ENCODE measurements at regions not wholly inside any gene's neighbourhood (a gene's known extent, or its start where the extent isn't known, plus 50 kb on each side); places are given as distances from the start of the nearest gene placed in this dataset.

GRCh38 chr1:168427051-168427450 lies 116.7 kb downstream of the XCL2 start:
- Histone ChIP-seq H3K27me3 (ENCODE audit: low read length) (no peaks in the 10 kb centered on the region), H3K4me2 (ENCODE audit: low read depth, low read length, poor library complexity, severe bottlenecking) (no peak overlapping the region), H3K27ac (ENCODE audit: low read length) (no peak overlapping the region), H3K9ac (ENCODE audit: low read length) (no peak overlapping the region), H4K20me1 (ENCODE audit: insufficient read depth, low read depth, low read length) (no peaks in the 10 kb centered on the region), H3K9me3 (ENCODE audit: low read length) (no peaks in the 10 kb centered on the region), H3K4me1 (ENCODE audit: low read length) (no peaks in the 10 kb centered on the region), H3K79me2 (ENCODE audit: low read length) (no peaks in the 10 kb centered on the region), H2AFZ (ENCODE audit: low read length) (no peak overlapping the region), H3K4me3 (ENCODE audit: low read length) (no peak overlapping the region), H3K9me2 (replicated peaks; ENCODE audit: insufficient read depth, low read length) (no peaks in the 10 kb centered on the region), H3K36me3 (ENCODE audit: insufficient read depth, low read length) (no peaks in the 10 kb centered on the region)
- no peak for DNase-seq

- Histone ChIP-seq H3K36me3 (ENCODE audit: insufficient read depth, low read length) (no peaks in the 10 kb centered on the region), H3K9ac (ENCODE audit: low read length) (no peak overlapping the region), H3K79me2 (ENCODE audit: low read length) (no peaks in the 10 kb centered on the region), H3K27me3 (ENCODE audit: low read length) (no peaks in the 10 kb centered on the region), H3K4me1 (ENCODE audit: low read length) (0 out of 2 replicates have a peak, but pooled peaks cover 3% of the 10 kb centered on the region), H3K9me2 (replicated peaks; ENCODE audit: insufficient read depth, low read length) (no peaks in the 10 kb centered on the region), H3K27ac (ENCODE audit: low read length) (no peak overlapping the region), H3K9me3 (ENCODE audit: low read length) (no peaks in the 10 kb centered on the region), H3K4me2 (ENCODE audit: low read depth, low read length, poor library complexity, severe bottlenecking) (no peak overlapping the region), H2AFZ (ENCODE audit: low read length) (no peak overlapping the region), H4K20me1 (ENCODE audit: insufficient read depth, low read depth, low read length) (no peaks in the 10 kb centered on the region), H3K4me3 (ENCODE audit: low read length) (no peak overlapping the region)
- no peak for DNase-seq
Observed at GRCh38 chr1:168424281-168424680, 119.5 kb downstream of the XCL2 start.

GRCh38 chr1:168422203-168422847 lies 121.5 kb downstream of the XCL2 start:
- no peaks in the 10 kb centered on the region for H4K20me1 ChIP-seq (ENCODE audit: insufficient read depth, low read depth, low read length)
- no peak overlapping the region for H3K4me3 ChIP-seq (ENCODE audit: low read length)
- no peaks in the 10 kb centered on the region for H3K36me3 ChIP-seq (ENCODE audit: insufficient read depth, low read length)
- no peak for DNase-seq
- H3K4me1 ChIP-seq (ENCODE audit: low read length): 0 out of 2 replicates have a peak, but pooled peaks cover 3% of the 10 kb centered on the region
- H3K9me3 ChIP-seq (ENCODE audit: low read length): no peaks in the 10 kb centered on the region
- no peak overlapping the region for H3K27ac ChIP-seq (ENCODE audit: low read length)
- no peaks in the 10 kb centered on the region for H3K27me3 ChIP-seq (ENCODE audit: low read length)
- no peaks in the 10 kb centered on the region for H3K9me2 ChIP-seq (replicated peaks; ENCODE audit: insufficient read depth, low read length)
- H3K4me2 ChIP-seq (ENCODE audit: low read depth, low read length, poor library complexity, severe bottlenecking): no peak overlapping the region
- no peaks in the 10 kb centered on the region for H3K79me2 ChIP-seq (ENCODE audit: low read length)
- H3K9ac ChIP-seq (ENCODE audit: low read length): no peak overlapping the region
- no peak overlapping the region for H2AFZ ChIP-seq (ENCODE audit: low read length)

- H3K27ac ChIP-seq (ENCODE audit: low read length): no peak overlapping the region
- H4K20me1 ChIP-seq (ENCODE audit: insufficient read depth, low read depth, low read length): no peaks in the 10 kb centered on the region
- H3K4me1 ChIP-seq (ENCODE audit: low read length): 0 out of 2 replicates have a peak, but pooled peaks cover 3% of the 10 kb centered on the region
- H3K4me2 ChIP-seq (ENCODE audit: low read depth, low read length, poor library complexity, severe bottlenecking): no peak overlapping the region
- H3K27me3 ChIP-seq (ENCODE audit: low read length): no peaks in the 10 kb centered on the region
- H3K4me3 ChIP-seq (ENCODE audit: low read length): no peak overlapping the region
- no peaks in the 10 kb centered on the region for H3K9me2 ChIP-seq (replicated peaks; ENCODE audit: insufficient read depth, low read length)
- H2AFZ ChIP-seq (ENCODE audit: low read length): no peak overlapping the region
- H3K9me3 ChIP-seq (ENCODE audit: low read length): no peaks in the 10 kb centered on the region
- DNase-seq: no peak
- no peak overlapping the region for H3K9ac ChIP-seq (ENCODE audit: low read length)
- no peaks in the 10 kb centered on the region for H3K79me2 ChIP-seq (ENCODE audit: low read length)
- H3K36me3 ChIP-seq (ENCODE audit: insufficient read depth, low read length): no peaks in the 10 kb centered on the region
Observed at GRCh38 chr1:168421399-168422004, 122.3 kb downstream of the XCL2 start.

GRCh38 chr1:168420177-168420576 lies 123.6 kb downstream of the XCL2 start:
- no peak overlapping the region for H3K4me2 ChIP-seq (ENCODE audit: low read depth, low read length, poor library complexity, severe bottlenecking)
- H3K27me3 ChIP-seq (ENCODE audit: low read length): no peaks in the 10 kb centered on the region
- no peaks in the 10 kb centered on the region for H3K79me2 ChIP-seq (ENCODE audit: low read length)
- no peaks in the 10 kb centered on the region for H4K20me1 ChIP-seq (ENCODE audit: insufficient read depth, low read depth, low read length)
- no peaks in the 10 kb centered on the region for H3K9me3 ChIP-seq (ENCODE audit: low read length)
- no peak overlapping the region for H3K27ac ChIP-seq (ENCODE audit: low read length)
- H3K4me1 ChIP-seq (ENCODE audit: low read length): 0 out of 2 replicates have a peak, but pooled peaks cover 3% of the 10 kb centered on the region
- no peak overlapping the region for H3K9ac ChIP-seq (ENCODE audit: low read length)
- H3K36me3 ChIP-seq (ENCODE audit: insufficient read depth, low read length): no peaks in the 10 kb centered on the region
- H3K4me3 ChIP-seq (ENCODE audit: low read length): no peak overlapping the region
- no peaks in the 10 kb centered on the region for H3K9me2 ChIP-seq (replicated peaks; ENCODE audit: insufficient read depth, low read length)
- H2AFZ ChIP-seq (ENCODE audit: low read length): no peak overlapping the region
- DNase-seq: no peak

- H2AFZ ChIP-seq (ENCODE audit: low read length): no peak overlapping the region
- no peaks in the 10 kb centered on the region for H3K36me3 ChIP-seq (ENCODE audit: insufficient read depth, low read length)
- H3K4me3 ChIP-seq (ENCODE audit: low read length): no peak overlapping the region
- no peaks in the 10 kb centered on the region for H3K9me2 ChIP-seq (replicated peaks; ENCODE audit: insufficient read depth, low read length)
- no peaks in the 10 kb centered on the region for H4K20me1 ChIP-seq (ENCODE audit: insufficient read depth, low read depth, low read length)
- 0 out of 2 replicates have a peak, but pooled peaks cover 3% of the 10 kb centered on the region for H3K4me1 ChIP-seq (ENCODE audit: low read length)
- no peaks in the 10 kb centered on the region for H3K79me2 ChIP-seq (ENCODE audit: low read length)
- DNase-seq: no peak
- H3K27me3 ChIP-seq (ENCODE audit: low read length): no peaks in the 10 kb centered on the region
- H3K9me3 ChIP-seq (ENCODE audit: low read length): no peaks in the 10 kb centered on the region
- H3K4me2 ChIP-seq (ENCODE audit: low read depth, low read length, poor library complexity, severe bottlenecking): no peak overlapping the region
- H3K9ac ChIP-seq (ENCODE audit: low read length): no peak overlapping the region
- H3K27ac ChIP-seq (ENCODE audit: low read length): no peak overlapping the region
Observed at GRCh38 chr1:168419736-168420135, 124.1 kb downstream of the XCL2 start.

- H3K79me2 ChIP-seq (ENCODE audit: low read length): no peaks in the 10 kb centered on the region
- no peaks in the 10 kb centered on the region for H3K4me1 ChIP-seq (ENCODE audit: low read length)
- H2AFZ ChIP-seq (ENCODE audit: low read length): no peak overlapping the region
- no peak overlapping the region for H3K4me3 ChIP-seq (ENCODE audit: low read length)
- H3K36me3 ChIP-seq (ENCODE audit: insufficient read depth, low read length): no peaks in the 10 kb centered on the region
- no peak overlapping the region for H3K9ac ChIP-seq (ENCODE audit: low read length)
- no peaks in the 10 kb centered on the region for H4K20me1 ChIP-seq (ENCODE audit: insufficient read depth, low read depth, low read length)
- no peaks in the 10 kb centered on the region for H3K9me2 ChIP-seq (replicated peaks; ENCODE audit: insufficient read depth, low read length)
- H3K4me2 ChIP-seq (ENCODE audit: low read depth, low read length, poor library complexity, severe bottlenecking): no peak overlapping the region
- H3K27me3 ChIP-seq (ENCODE audit: low read length): no peaks in the 10 kb centered on the region
- H3K27ac ChIP-seq (ENCODE audit: low read length): no peak overlapping the region
- DNase-seq: no peak
- H3K9me3 ChIP-seq (ENCODE audit: low read length): no peaks in the 10 kb centered on the region
Observed at GRCh38 chr1:168416220-168416619, 127.6 kb downstream of the XCL2 start.

- Histone ChIP-seq H2AFZ (ENCODE audit: low read length) (no peak overlapping the region), H4K20me1 (ENCODE audit: insufficient read depth, low read depth, low read length) (no peaks in the 10 kb centered on the region), H3K4me1 (ENCODE audit: low read length) (no peaks in the 10 kb centered on the region), H3K27me3 (ENCODE audit: low read length) (no peaks in the 10 kb centered on the region), H3K9ac (ENCODE audit: low read length) (no peak overlapping the region), H3K9me3 (ENCODE audit: low read length) (no peaks in the 10 kb centered on the region), H3K9me2 (replicated peaks; ENCODE audit: insufficient read depth, low read length) (no peaks in the 10 kb centered on the region), H3K27ac (ENCODE audit: low read length) (no peak overlapping the region), H3K79me2 (ENCODE audit: low read length) (no peaks in the 10 kb centered on the region), H3K4me3 (ENCODE audit: low read length) (no peak overlapping the region), H3K4me2 (ENCODE audit: low read depth, low read length, poor library complexity, severe bottlenecking) (no peak overlapping the region), H3K36me3 (ENCODE audit: insufficient read depth, low read length) (no peaks in the 10 kb centered on the region)
- no peak for DNase-seq
Observed at GRCh38 chr1:168414914-168415313, 128.9 kb downstream of the XCL2 start.
